GM12864 (cell line): ENCODE measurements at regions not wholly inside any gene's neighbourhood (a gene's known extent, or its start where the extent isn't known, plus 50 kb on each side); places are given as distances from the start of the nearest gene placed in this dataset.

Experiments used
- DNase-seq: peaks from one replicate; pipeline ENCODE4 v3.0.0-alpha.2; 2011; ENCODE audit warnings: low read depth
- H3K4me3 ChIP-seq: 2 replicates; pipeline ENCODE4 v1.5.1; 2011; ENCODE audit warnings: mild to moderate bottlenecking, low read depth, low read length, control low read depth
- CTCF ChIP-seq: IDR thresholded peaks from 2 replicates; pipeline ENCODE4 v1.5.1; 2011; ENCODE audit warnings: low read depth, mild to moderate bottlenecking, moderate library complexity, low read length, control low read depth, inconsistent platforms; ENCODE audit errors: missing control alignments

- no peak for DNase-seq
- no peak for TF ChIP-seq CTCF
Measured at GRCh38 chr5:135702191-135702590, 123.4 kb upstream of the CXCL14 start.

GRCh38 chr5:135700731-135701130 is 121.9 kb upstream of the CXCL14 start:
- DNase-seq: no peak

More at GRCh38 chr5:135702191-135702590, 123.4 kb upstream of the CXCL14 start:
- no peak overlapping the region for H3K4me3 ChIP-seq

GRCh38 chr5:135697959-135698345 is 119.2 kb upstream of the CXCL14 start:
- TF ChIP-seq CTCF: no peak
- H3K4me3 ChIP-seq: no peak overlapping the region
- no peak for DNase-seq

More at GRCh38 chr5:135700731-135701130, 121.9 kb upstream of the CXCL14 start:
- TF ChIP-seq CTCF: no peak
- H3K4me3 ChIP-seq: no peak overlapping the region

- no peak for DNase-seq
- TF ChIP-seq CTCF: no peak
- H3K4me3 ChIP-seq: no peak overlapping the region
Measured at GRCh38 chr5:135697251-135697958, 118.6 kb upstream of the CXCL14 start.

GRCh38 chr5:135696317-135696716 is 117.5 kb upstream of the CXCL14 start:
- TF ChIP-seq CTCF: no peak
- no peak for DNase-seq
- H3K4me3 ChIP-seq: no peak overlapping the region

- no peak overlapping the region for H3K4me3 ChIP-seq
- DNase-seq: no peak
- TF ChIP-seq CTCF: no peak
Measured at GRCh38 chr5:135695656-135696313, 117.0 kb upstream of the CXCL14 start.
